ENCODE measurements at regions not wholly inside any gene's neighbourhood (a gene's known extent, or its start where the extent isn't known, plus 50 kb on each side); places are given as distances from the start of the nearest gene placed in this dataset.

- no peaks in the 10 kb centered on the region for H3K27me3 Mint-ChIP-seq
- H3K27ac Mint-ChIP-seq, result no peak overlapping the region
- no peak for ATAC-seq
- no peak overlapping the region for H3K4me3 Mint-ChIP-seq
- CTCF ChIA-PET, result no interaction called here
- no peaks in the 10 kb centered on the region for H3K36me3 Mint-ChIP-seq
- no peaks in the 10 kb centered on the region for H3K4me1 Mint-ChIP-seq
- no peak for DNase-seq
- H3K9me3 Mint-ChIP-seq (ENCODE audit: low read depth), result no peaks in the 10 kb centered on the region
These were observed 364.1 kb upstream of the SFSWAP start for GRCh38 chr12:131346555-131347344.

GRCh38 chr12:131347345-131347714, 363.6 kb upstream of the SFSWAP start:
- CTCF ChIA-PET, result no interaction called here
- no peak for ATAC-seq
- Mint-ChIP-seq H3K9me3 (ENCODE audit: low read depth) (no peaks in the 10 kb centered on the region), H3K4me3 (no peak overlapping the region), H3K27ac (no peak overlapping the region), H3K4me1 (no peaks in the 10 kb centered on the region), H3K36me3 (no peaks in the 10 kb centered on the region), H3K27me3 (no peaks in the 10 kb centered on the region)
- DNase-seq, result no peak

GRCh38 chr12:131347732-131348131, 363.2 kb upstream of the SFSWAP start:
- CTCF ChIA-PET, result no interaction called here

DNA sequence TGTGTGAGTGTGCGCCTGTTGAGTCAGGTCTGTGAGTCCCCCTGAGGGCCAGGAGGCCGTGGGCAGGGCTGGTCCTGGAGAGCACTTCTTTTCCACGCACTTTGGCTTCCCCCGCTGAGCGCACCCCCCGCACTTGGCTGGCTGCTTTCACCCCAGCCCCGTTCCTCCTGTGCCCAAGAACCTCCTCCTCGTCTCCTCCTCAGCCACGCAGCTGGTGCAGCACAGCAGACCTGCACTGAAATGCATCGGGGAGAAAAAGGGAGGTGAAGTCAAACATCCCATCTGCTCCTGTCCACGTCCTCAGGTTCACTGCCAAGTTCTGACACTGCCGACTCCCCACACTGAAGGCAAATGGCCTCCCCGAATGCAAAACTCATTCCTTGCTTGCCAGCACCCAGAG, 362.7 kb upstream of the SFSWAP start:
- Mint-ChIP-seq H3K27ac (no peak overlapping the region), H3K36me3 (no peaks in the 10 kb centered on the region), H3K4me3 (no peak overlapping the region), H3K9me3 (ENCODE audit: low read depth) (no peaks in the 10 kb centered on the region), H3K4me1 (no peaks in the 10 kb centered on the region), H3K27me3 (no peaks in the 10 kb centered on the region)
- DNase-seq (no peak), ATAC-seq (no peak)
- CTCF ChIA-PET, result no interaction called here

More at GRCh38 chr12:131347732-131348131, 363.2 kb upstream of the SFSWAP start:
- no peaks in the 10 kb centered on the region for H3K9me3 Mint-ChIP-seq (ENCODE audit: low read depth)
- H3K4me1 Mint-ChIP-seq, result no peaks in the 10 kb centered on the region
- H3K27me3 Mint-ChIP-seq, result no peaks in the 10 kb centered on the region
- no peak overlapping the region for H3K27ac Mint-ChIP-seq
- H3K36me3 Mint-ChIP-seq, result no peaks in the 10 kb centered on the region
- no peak overlapping the region for H3K4me3 Mint-ChIP-seq
- ATAC-seq, result no peak
- DNase-seq, result no peak

- no peaks in the 10 kb centered on the region for H3K36me3 Mint-ChIP-seq
- no peaks in the 10 kb centered on the region for H3K27me3 Mint-ChIP-seq
- ATAC-seq (no peak), DNase-seq (no peak)
- CTCF ChIA-PET, result no interaction called here
- no peaks in the 10 kb centered on the region for H3K4me1 Mint-ChIP-seq
- H3K27ac Mint-ChIP-seq, result no peak overlapping the region
- no peak overlapping the region for H3K4me3 Mint-ChIP-seq
- H3K9me3 Mint-ChIP-seq (ENCODE audit: low read depth), result no peaks in the 10 kb centered on the region
These were observed 362.2 kb upstream of the SFSWAP start for GRCh38 chr12:131348646-131349045.

DNA sequence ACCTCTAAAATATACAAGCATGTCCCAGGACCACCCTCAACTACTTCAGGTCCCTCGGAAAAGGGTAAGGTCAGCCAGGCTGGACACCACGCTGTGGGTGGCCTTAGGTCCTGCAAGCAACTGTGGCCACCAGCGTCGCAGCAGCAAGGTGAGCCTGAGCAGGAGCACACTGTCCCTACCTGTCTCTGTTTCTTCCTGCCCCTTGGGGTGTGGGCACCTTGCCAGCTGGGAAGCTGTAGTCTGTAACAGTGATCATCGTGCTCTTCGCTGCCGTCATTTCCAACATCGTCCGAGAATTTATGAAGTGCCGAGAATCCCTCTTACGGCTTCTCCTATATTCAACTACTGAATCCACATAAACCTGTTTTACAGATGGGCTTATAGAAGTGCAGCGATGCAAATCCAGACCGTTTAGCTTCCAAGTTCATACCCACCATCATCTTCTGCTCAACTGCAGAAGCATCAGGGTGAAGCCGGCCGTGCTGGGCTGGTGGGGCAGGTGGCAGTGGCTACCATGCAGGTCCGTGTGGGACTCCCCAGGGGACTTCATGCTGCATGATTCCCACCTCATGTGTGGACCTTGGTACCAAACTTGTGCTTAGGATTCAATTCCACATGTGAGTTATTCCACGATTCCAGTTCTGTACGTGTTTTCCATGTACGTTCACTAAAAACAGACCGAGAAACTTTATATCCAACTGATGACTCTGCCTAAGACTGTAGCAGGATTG, 361.3 kb upstream of the SFSWAP start:
- Mint-ChIP-seq H3K9me3 (ENCODE audit: low read depth) (no peaks in the 10 kb centered on the region), H3K36me3 (no peaks in the 10 kb centered on the region), H3K4me3 (no peak overlapping the region), H3K4me1 (no peaks in the 10 kb centered on the region), H3K27ac (no peak overlapping the region), H3K27me3 (no peaks in the 10 kb centered on the region)
- DNase-seq, result no peak
- CTCF ChIA-PET, result no interaction called here
- no peak for ATAC-seq

- no peaks in the 10 kb centered on the region for H3K4me1 Mint-ChIP-seq
- no peaks in the 10 kb centered on the region for H3K27me3 Mint-ChIP-seq
- CTCF ChIA-PET, result no interaction called here
- H3K27ac Mint-ChIP-seq, result no peak overlapping the region
- DNase-seq (no peak), ATAC-seq (no peak)
- H3K4me3 Mint-ChIP-seq, result no peak overlapping the region
- no peaks in the 10 kb centered on the region for H3K36me3 Mint-ChIP-seq
- H3K9me3 Mint-ChIP-seq (ENCODE audit: low read depth), result no peaks in the 10 kb centered on the region
These were observed 360.0 kb upstream of the SFSWAP start for GRCh38 chr12:131350943-131351318.

DNA sequence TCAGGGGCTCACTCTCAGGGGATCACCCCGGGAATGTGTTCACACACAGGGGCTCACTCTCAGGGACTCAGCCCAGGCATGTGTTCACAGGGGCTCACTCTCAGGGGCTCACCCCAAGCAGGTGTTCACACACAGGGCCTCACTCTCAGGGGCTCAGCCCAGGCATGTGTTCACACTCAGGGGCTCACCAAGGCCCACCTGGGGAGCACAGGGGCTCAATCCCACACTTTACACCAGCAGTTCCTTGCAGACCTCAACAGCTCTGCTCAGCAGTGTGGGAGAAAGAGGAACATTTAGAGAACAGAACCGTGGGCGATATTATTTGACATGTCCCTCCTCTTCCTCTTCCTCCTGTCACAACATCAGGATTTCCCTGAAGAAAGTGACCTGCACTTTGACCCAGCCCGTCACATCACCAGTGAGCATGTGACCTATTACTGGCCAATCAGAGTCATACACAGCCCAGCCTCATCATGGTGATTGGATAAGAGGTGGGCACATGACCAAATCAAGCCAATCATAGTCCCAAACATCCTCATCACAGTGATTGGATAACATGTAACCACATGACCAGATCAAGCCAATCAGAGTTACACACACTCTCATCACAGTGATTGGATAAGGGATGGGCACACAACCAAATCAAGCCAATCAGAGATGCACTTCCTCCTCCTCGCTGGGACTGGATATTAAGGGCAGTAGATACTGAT, 359.4 kb upstream of the SFSWAP start:
- Mint-ChIP-seq H3K9me3 (ENCODE audit: low read depth) (no peaks in the 10 kb centered on the region), H3K36me3 (no peaks in the 10 kb centered on the region), H3K4me1 (no peaks in the 10 kb centered on the region), H3K4me3 (no peak overlapping the region), H3K27ac (no peak overlapping the region), H3K27me3 (no peaks in the 10 kb centered on the region)
- CTCF ChIA-PET, result no interaction called here
- ATAC-seq, result no peak
- DNase-seq, result no peak

- DNase-seq, result no peak
- H3K4me3 Mint-ChIP-seq, result no peak overlapping the region
- no peak for ATAC-seq
- no peaks in the 10 kb centered on the region for H3K9me3 Mint-ChIP-seq (ENCODE audit: low read depth)
- H3K36me3 Mint-ChIP-seq, result no peaks in the 10 kb centered on the region
- CTCF ChIA-PET, result no interaction called here
- H3K27me3 Mint-ChIP-seq, result no peaks in the 10 kb centered on the region
- H3K4me1 Mint-ChIP-seq, result no peaks in the 10 kb centered on the region
- H3K27ac Mint-ChIP-seq, result no peak overlapping the region
These were observed 358.5 kb upstream of the SFSWAP start for GRCh38 chr12:131352296-131352900.

- Mint-ChIP-seq H3K36me3 (no peaks in the 10 kb centered on the region), H3K27ac (no peak overlapping the region), H3K4me3 (no peak overlapping the region), H3K27me3 (no peaks in the 10 kb centered on the region), H3K9me3 (ENCODE audit: low read depth) (no peaks in the 10 kb centered on the region), H3K4me1 (no peaks in the 10 kb centered on the region)
- DNase-seq, result no peak
- CTCF ChIA-PET, result no interaction called here
- no peak for ATAC-seq
These were observed 357.5 kb upstream of the SFSWAP start for GRCh38 chr12:131353376-131353775.

DNA sequence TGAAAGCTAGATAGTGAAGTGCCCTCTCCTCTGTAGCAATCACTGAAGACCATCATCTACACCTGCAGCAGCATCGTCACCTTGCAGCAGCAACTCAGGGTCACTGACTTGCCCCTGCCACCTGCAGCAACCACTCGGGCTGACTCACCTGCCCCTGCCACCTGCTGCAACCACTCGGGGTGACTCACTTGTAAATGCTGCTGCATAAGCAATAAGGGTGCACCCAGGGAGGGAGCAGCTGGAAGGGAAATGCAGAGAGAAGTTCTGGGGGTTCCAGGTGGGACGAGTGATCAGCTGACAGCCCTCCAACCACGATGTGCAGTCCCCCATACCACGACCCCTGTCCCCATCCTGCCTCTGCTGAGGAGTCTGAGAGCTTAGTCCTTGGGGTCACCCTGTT, 357.1 kb upstream of the SFSWAP start:
- no peak overlapping the region for H3K27ac Mint-ChIP-seq
- DNase-seq (no peak), ATAC-seq (no peak)
- H3K9me3 Mint-ChIP-seq (ENCODE audit: low read depth), result no peaks in the 10 kb centered on the region
- no peak overlapping the region for H3K4me3 Mint-ChIP-seq
- CTCF ChIA-PET, result no interaction called here
- no peaks in the 10 kb centered on the region for H3K27me3 Mint-ChIP-seq
- no peaks in the 10 kb centered on the region for H3K4me1 Mint-ChIP-seq
- H3K36me3 Mint-ChIP-seq, result no peaks in the 10 kb centered on the region

GRCh38 chr12:131355361-131356245, 355.3 kb upstream of the SFSWAP start:
- H3K9me3 Mint-ChIP-seq (ENCODE audit: low read depth), result no peaks in the 10 kb centered on the region
- ATAC-seq (no peak), DNase-seq (no peak)
- H3K36me3 Mint-ChIP-seq, result no peaks in the 10 kb centered on the region
- H3K4me3 Mint-ChIP-seq, result no peak overlapping the region
- CTCF ChIA-PET, result no interaction called here
- H3K27me3 Mint-ChIP-seq, result peaks cover 7% of the 10 kb centered on the region
- H3K4me1 Mint-ChIP-seq, result no peaks in the 10 kb centered on the region
- H3K27ac Mint-ChIP-seq, result no peak overlapping the region
